WTC11 (cell line): ENCODE measurements at regions not wholly inside any gene's neighbourhood (a gene's known extent, or its start where the extent isn't known, plus 50 kb on each side); places are given as distances from the start of the nearest gene placed in this dataset.

ENCODE experiments used
- CBFB ChIP-seq: sonication (generic); formaldehyde crosslinking; IDR thresholded peaks from 2 replicates; pipeline ENCODE4 v1.8.1; 2022; ENCODE audit warnings: mild to moderate bottlenecking, low read depth, missing genetic modification reagents
- FOXJ3 ChIP-seq: sonication (generic); formaldehyde crosslinking; IDR thresholded peaks from 2 replicates; pipeline ENCODE4 v1.9.0; 2021; ENCODE audit warnings: missing genetic modification reagents, mild to moderate bottlenecking, borderline replicate concordance
- NFYB ChIP-seq: sonication (generic); formaldehyde crosslinking; conservative IDR thresholded peaks from 2 replicates; pipeline ENCODE4 v1.8.0; 2022; ENCODE audit warnings: low read depth, missing genetic modification reagents
- SP1 ChIP-seq: sonication (generic); formaldehyde crosslinking; conservative IDR thresholded peaks from 2 replicates; pipeline ENCODE4 v1.8.1; 2022; ENCODE audit warnings: missing genetic modification reagents
- ZNF263 ChIP-seq: sonication (generic); formaldehyde crosslinking; IDR thresholded peaks from 2 replicates; pipeline ENCODE4 v1.8.1; 2022; ENCODE audit warnings: low read depth, mild to moderate bottlenecking, moderate library complexity, missing genetic modification reagents
- TF ChIP-seq, protein P1 (sequence below): fragments of 200-600 bp; IDR thresholded peaks from 2 replicates; pipeline ENCODE4 v1.8.0; 2022; ENCODE audit warnings: antibody characterized with exemption
- TF ChIP-seq, protein P2 (sequence below): sonication (generic); formaldehyde crosslinking; conservative IDR thresholded peaks from 2 replicates; pipeline ENCODE4 v1.8.1; 2022; ENCODE audit warnings: mild to moderate bottlenecking, missing genetic modification reagents
- TF ChIP-seq, protein P3 (sequence below): sonication (generic); formaldehyde crosslinking; IDR thresholded peaks from 2 replicates; pipeline ENCODE4 v1.8.1; 2022; ENCODE audit warnings: low read depth, mild to moderate bottlenecking, moderate library complexity, missing genetic modification reagents, borderline replicate concordance

DNA sequence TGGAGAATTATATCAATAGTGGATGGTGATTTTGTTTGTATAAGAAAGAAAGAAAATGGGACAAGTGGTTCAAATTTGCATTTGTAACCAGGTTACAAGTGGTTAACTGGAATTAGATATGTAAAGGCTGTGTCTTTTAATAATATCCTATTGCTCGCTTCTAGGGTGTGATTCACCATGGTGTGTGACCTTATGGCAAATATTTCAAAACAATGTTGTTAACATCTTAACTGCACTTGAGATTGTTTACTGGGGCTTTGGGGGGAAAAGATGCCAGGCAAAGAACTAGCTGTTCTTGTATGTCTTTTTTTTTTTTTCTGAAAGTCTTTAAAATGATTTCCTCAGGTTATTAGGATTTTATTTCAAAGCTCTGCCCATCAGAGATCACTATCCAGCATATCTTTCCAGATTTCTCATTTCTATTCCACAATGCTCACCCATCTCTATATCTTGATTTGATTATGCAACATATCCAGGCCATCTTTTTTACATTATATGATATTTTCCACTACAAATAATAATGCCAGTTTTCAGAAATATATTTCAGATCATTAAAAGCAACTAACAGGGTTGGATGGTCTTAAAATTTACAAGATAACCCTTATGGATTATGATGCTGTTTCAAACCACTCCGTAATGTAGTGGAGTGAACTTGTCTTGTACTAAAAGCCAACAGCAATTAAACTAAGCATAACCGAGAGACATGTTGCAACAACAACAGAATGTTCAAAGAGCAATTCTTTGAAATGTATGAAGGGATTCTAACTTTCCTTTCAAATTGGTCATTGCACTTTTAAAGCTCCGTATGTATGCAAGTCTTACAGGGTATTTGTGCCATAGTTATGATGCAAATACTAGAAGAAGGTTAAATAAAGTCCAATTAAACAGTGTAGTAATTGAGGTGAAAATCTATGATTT lies 341.5 kb upstream of the ETAA1 start:
- TF ChIP-seq NFYB (CRISPR knock-in tag) (no peak), ZNF263 (CRISPR knock-in tag) (no peak), FOXJ3 (no peak), SP1 (CRISPR knock-in tag) (no peak), CBFB (CRISPR knock-in tag) (no peak)
- TF ChIP-seq, protein P1, sequence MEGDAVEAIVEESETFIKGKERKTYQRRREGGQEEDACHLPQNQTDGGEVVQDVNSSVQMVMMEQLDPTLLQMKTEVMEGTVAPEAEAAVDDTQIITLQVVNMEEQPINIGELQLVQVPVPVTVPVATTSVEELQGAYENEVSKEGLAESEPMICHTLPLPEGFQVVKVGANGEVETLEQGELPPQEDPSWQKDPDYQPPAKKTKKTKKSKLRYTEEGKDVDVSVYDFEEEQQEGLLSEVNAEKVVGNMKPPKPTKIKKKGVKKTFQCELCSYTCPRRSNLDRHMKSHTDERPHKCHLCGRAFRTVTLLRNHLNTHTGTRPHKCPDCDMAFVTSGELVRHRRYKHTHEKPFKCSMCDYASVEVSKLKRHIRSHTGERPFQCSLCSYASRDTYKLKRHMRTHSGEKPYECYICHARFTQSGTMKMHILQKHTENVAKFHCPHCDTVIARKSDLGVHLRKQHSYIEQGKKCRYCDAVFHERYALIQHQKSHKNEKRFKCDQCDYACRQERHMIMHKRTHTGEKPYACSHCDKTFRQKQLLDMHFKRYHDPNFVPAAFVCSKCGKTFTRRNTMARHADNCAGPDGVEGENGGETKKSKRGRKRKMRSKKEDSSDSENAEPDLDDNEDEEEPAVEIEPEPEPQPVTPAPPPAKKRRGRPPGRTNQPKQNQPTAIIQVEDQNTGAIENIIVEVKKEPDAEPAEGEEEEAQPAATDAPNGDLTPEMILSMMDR = no peak
- TF ChIP-seq, protein P2, sequence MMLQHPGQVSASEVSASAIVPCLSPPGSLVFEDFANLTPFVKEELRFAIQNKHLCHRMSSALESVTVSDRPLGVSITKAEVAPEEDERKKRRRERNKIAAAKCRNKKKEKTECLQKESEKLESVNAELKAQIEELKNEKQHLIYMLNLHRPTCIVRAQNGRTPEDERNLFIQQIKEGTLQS (CRISPR knock-in tag) = no peak
- TF ChIP-seq, protein P3, sequence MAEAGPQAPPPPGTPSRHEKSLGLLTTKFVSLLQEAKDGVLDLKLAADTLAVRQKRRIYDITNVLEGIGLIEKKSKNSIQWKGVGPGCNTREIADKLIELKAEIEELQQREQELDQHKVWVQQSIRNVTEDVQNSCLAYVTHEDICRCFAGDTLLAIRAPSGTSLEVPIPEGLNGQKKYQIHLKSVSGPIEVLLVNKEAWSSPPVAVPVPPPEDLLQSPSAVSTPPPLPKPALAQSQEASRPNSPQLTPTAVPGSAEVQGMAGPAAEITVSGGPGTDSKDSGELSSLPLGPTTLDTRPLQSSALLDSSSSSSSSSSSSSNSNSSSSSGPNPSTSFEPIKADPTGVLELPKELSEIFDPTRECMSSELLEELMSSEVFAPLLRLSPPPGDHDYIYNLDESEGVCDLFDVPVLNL (CRISPR knock-in tag) = no peak
